Hepatocyte (in vitro differentiated cells): ENCODE measurements at regions not wholly inside any gene's neighbourhood (a gene's known extent, or its start where the extent isn't known, plus 50 kb on each side); places are given as distances from the start of the nearest gene placed in this dataset.

Experiments
- DNase-seq: peaks from one replicate; pipeline ENCODE4 v3.0.0-alpha.2; 2016; ENCODE audit warnings: low spot score
- H2AFZ ChIP-seq: fragments of 200-600 bp; sonication (generic); 2 replicates; pipeline ENCODE4 v1.6.0; 2016; ENCODE audit warnings: antibody characterized with exemption, mild to moderate bottlenecking
- H3K27ac ChIP-seq: fragments of 200-600 bp; sonication (generic); 2 replicates; pipeline ENCODE4 v1.5.1; 2016; ENCODE audit warnings: mild to moderate bottlenecking
- H3K27me3 ChIP-seq: fragments of 200-600 bp; sonication (generic); 2 replicates; pipeline ENCODE4 v1.6.1; 2016
- H3K36me3 ChIP-seq: fragments of 200-600 bp; sonication (generic); replicated peaks from 2 replicates; pipeline ENCODE4 v1.5.1; 2016; ENCODE audit warnings: low read depth; ENCODE audit not compliant: insufficient read depth
- H3K4me1 ChIP-seq: fragments of 200-600 bp; sonication (generic); 2 replicates; pipeline ENCODE4 v1.5.1; 2016; ENCODE audit warnings: mild to moderate bottlenecking, moderate library complexity; ENCODE audit not compliant: insufficient read depth
- H3K4me2 ChIP-seq: fragments of 200-600 bp; sonication (generic); 2 replicates; pipeline ENCODE4 v1.6.0; 2016
- H3K4me3 ChIP-seq: fragments of 200-600 bp; sonication (generic); 2 replicates; pipeline ENCODE4 v1.5.1; 2016; ENCODE audit warnings: mild to moderate bottlenecking
- H3K79me2 ChIP-seq: fragments of 200-600 bp; sonication (generic); 2 replicates; pipeline ENCODE4 v1.6.0; 2017; ENCODE audit warnings: mild to moderate bottlenecking
- H3K9me2 ChIP-seq: fragments of 200-600 bp; sonication (generic); replicated peaks from 2 replicates; pipeline ENCODE4 v1.6.0; 2017; ENCODE audit warnings: mild to moderate bottlenecking; ENCODE audit not compliant: insufficient read depth
- H3K9me3 ChIP-seq: fragments of 200-600 bp; sonication (generic); 2 replicates; pipeline ENCODE4 v1.5.1; 2016; ENCODE audit warnings: low read depth, mild to moderate bottlenecking
- H4K20me1 ChIP-seq: fragments of 200-600 bp; sonication (generic); 2 replicates; pipeline ENCODE4 v1.6.0; 2016; ENCODE audit warnings: mild to moderate bottlenecking; ENCODE audit not compliant: insufficient read depth, poor library complexity, severe bottlenecking
- EZH2 ChIP-seq: fragments of 200-600 bp; sonication (generic); IDR thresholded peaks from 2 replicates; pipeline ENCODE4 v1.6.1; 2016; ENCODE audit warnings: antibody characterized with exemption, mild to moderate bottlenecking, borderline replicate concordance
- EZH2phosphoT487 ChIP-seq: fragments of 200-600 bp; sonication (generic); IDR thresholded peaks from one replicate; pipeline ENCODE4 v1.6.1; 2018; ENCODE audit warnings: antibody characterized with exemption, mild to moderate bottlenecking, low read depth, moderate library complexity; ENCODE audit not compliant: unreplicated experiment, severe bottlenecking
- WGBS: methylation state at CpG from one replicate; pipeline ENCODE4 v1.1.6; 2016; ENCODE audit warnings: low lambda C conversion rate; ENCODE audit errors: missing lambda C conversion rate; 5-methylcytosine and 5-hydroxymethylcytosine counted together
- TF ChIP-seq, protein P1 (sequence below): fragments of 200-600 bp; sonication (generic); IDR thresholded peaks from 2 replicates; pipeline ENCODE4 v1.5.1; 2016; ENCODE audit warnings: antibody characterized with exemption, mild to moderate bottlenecking; ENCODE audit not compliant: poor library complexity

DNA sequence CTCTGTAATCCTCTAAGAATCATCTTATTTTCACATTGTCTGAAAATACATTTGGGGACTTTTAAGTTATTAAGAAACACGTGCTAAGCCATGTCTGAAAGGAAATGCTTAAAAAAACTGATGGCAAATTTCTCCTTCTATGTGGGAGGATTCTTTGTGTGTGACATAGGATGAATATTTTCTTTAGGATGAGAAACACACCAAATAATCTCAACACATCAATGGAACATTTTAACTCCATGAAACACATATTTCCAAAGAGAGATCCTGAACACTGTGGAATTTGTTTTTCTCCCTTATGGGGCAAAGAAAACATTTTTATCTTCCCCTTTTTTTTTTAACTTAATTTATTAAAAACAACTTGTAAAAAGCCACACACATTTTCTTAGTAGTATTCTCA, 153.8 kb upstream of the ANKRD50 start:
- no peaks in the 10 kb centered on the region for H3K9me2 ChIP-seq
- no peak overlapping the region for H3K4me3 ChIP-seq
- no peaks in the 10 kb centered on the region for H3K79me2 ChIP-seq
- no peaks in the 10 kb centered on the region for H3K9me3 ChIP-seq
- no peaks in the 10 kb centered on the region for H3K36me3 ChIP-seq
- H3K27ac ChIP-seq = no peak overlapping the region
- DNase-seq = no peak
- no peaks in the 10 kb centered on the region for H3K4me1 ChIP-seq
- no peak overlapping the region for H2AFZ ChIP-seq
- TF ChIP-seq, protein P1, sequence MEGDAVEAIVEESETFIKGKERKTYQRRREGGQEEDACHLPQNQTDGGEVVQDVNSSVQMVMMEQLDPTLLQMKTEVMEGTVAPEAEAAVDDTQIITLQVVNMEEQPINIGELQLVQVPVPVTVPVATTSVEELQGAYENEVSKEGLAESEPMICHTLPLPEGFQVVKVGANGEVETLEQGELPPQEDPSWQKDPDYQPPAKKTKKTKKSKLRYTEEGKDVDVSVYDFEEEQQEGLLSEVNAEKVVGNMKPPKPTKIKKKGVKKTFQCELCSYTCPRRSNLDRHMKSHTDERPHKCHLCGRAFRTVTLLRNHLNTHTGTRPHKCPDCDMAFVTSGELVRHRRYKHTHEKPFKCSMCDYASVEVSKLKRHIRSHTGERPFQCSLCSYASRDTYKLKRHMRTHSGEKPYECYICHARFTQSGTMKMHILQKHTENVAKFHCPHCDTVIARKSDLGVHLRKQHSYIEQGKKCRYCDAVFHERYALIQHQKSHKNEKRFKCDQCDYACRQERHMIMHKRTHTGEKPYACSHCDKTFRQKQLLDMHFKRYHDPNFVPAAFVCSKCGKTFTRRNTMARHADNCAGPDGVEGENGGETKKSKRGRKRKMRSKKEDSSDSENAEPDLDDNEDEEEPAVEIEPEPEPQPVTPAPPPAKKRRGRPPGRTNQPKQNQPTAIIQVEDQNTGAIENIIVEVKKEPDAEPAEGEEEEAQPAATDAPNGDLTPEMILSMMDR = no peak
- TF ChIP-seq EZH2 = no peak
- no peak for TF ChIP-seq EZH2phosphoT487
- H3K4me2 ChIP-seq = no peak overlapping the region
- 92% methylated on average over 1 of the region's 1 CpG for WGBS
- H4K20me1 ChIP-seq = no peaks in the 10 kb centered on the region
- H3K27me3 ChIP-seq = no peaks in the 10 kb centered on the region

DNA sequence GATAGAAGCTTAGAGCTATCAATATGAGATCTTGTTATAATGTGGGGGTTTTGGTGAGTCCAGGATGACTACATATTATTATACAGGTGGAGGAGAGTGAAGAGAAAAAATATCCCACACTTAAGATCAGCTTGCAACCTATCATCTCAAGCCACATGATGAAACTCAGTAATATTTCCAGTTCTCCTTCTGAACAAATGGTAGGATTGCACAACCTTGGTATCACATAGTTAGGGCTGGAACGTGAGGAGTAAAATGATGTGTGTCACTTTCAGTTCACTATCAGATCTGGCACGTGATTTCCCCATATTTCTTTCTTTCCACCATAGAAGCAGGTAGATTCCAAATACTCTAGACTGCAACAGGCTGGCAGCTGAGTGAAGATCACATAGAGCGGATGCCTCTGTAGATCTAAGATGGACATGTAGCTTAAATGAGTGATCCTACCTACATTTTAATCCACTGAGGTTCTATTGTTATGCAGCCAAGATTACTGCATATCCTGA, 150.6 kb upstream of the ANKRD50 start:
- no peaks in the 10 kb centered on the region for H3K4me1 ChIP-seq
- H3K9me2 ChIP-seq = no peaks in the 10 kb centered on the region
- WGBS = 72% methylated on average over 3 of the region's 3 CpGs
- peak overlapping the region; percentile 35 for H3K27ac ChIP-seq
- H3K27me3 ChIP-seq = no peaks in the 10 kb centered on the region
- no peak overlapping the region for H3K4me3 ChIP-seq
- no peaks in the 10 kb centered on the region for H3K9me3 ChIP-seq
- TF ChIP-seq, protein P1 = no peak
- no peak for TF ChIP-seq EZH2
- no peak for TF ChIP-seq EZH2phosphoT487
- H3K4me2 ChIP-seq = no peak overlapping the region
- H3K79me2 ChIP-seq = no peaks in the 10 kb centered on the region
- DNase-seq = peak; percentile 45
- H4K20me1 ChIP-seq = no peaks in the 10 kb centered on the region
- H3K36me3 ChIP-seq = no peaks in the 10 kb centered on the region
- H2AFZ ChIP-seq = no peak overlapping the region

DNA sequence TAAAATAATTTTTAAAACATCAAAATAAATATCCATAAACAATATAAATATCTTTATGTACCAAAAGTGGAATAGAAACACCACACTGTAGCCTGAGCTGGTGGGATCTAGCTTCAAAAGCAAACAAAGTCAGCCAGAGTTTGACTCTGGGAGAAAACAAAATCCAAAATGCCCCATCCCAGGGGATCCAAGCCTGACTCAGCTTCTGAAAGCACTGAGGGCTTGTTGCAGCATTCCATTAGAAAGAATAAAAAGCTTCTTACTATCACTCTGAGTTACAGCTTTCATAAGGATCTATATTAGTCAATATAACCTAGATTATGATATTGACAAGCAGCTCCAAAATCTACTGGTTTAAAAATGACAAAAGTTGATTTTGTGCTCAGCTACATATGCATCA, 149.7 kb upstream of the ANKRD50 start:
- Histone ChIP-seq H3K36me3 (no peaks in the 10 kb centered on the region), H3K9me2 (no peaks in the 10 kb centered on the region), H3K79me2 (no peaks in the 10 kb centered on the region), H2AFZ (no peak overlapping the region), H3K4me1 (no peaks in the 10 kb centered on the region), H3K27me3 (no peaks in the 10 kb centered on the region), H3K4me2 (no peak overlapping the region), H3K9me3 (no peaks in the 10 kb centered on the region), H3K4me3 (no peak overlapping the region), H3K27ac (peak overlapping the region; percentile 2), H4K20me1 (no peaks in the 10 kb centered on the region)
- no peak for DNase-seq
- TF ChIP-seq, protein P1 = no peak
- no peak for TF ChIP-seq EZH2phosphoT487
- no peak for TF ChIP-seq EZH2

DNA sequence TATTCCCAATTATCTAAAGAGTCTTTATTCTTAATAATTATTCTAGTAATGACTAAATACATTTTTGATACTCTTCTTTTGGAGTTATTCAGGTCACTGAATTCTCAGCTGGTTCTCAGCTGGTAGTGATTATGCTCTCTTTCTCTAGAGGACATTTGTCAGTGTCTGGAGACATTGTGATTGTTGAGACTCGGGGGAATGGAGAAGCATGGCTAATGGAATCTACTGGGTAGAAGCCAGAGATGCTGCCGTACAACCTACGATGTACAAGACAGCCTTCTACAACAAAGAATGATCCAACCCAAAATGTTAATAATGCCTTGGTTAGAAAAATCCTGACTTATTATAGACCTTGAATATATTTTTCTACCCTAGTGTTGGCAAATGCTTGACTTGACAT, 149.2 kb upstream of the ANKRD50 start:
- H3K4me2 ChIP-seq = no peak overlapping the region
- H3K4me1 ChIP-seq = no peaks in the 10 kb centered on the region
- 92% methylated on average over 3 of the region's 3 CpGs for WGBS
- H3K27ac ChIP-seq = no peak overlapping the region
- no peaks in the 10 kb centered on the region for H3K27me3 ChIP-seq
- no peaks in the 10 kb centered on the region for H3K36me3 ChIP-seq
- H4K20me1 ChIP-seq = no peaks in the 10 kb centered on the region
- H3K9me3 ChIP-seq = no peaks in the 10 kb centered on the region
- H3K79me2 ChIP-seq = no peaks in the 10 kb centered on the region
- TF ChIP-seq EZH2phosphoT487 (no peak), EZH2 (no peak)
- TF ChIP-seq, protein P1 = no peak
- H3K4me3 ChIP-seq = no peak overlapping the region
- H2AFZ ChIP-seq = no peak overlapping the region
- no peak for DNase-seq
- H3K9me2 ChIP-seq = no peaks in the 10 kb centered on the region
